HT-29 (cell line): ENCODE measurements at regions not wholly inside any gene's neighbourhood (a gene's known extent, or its start where the extent isn't known, plus 50 kb on each side); places are given as distances from the start of the nearest gene placed in this dataset.
"Not testable (repeated sequence)": the region's sequence is repeated elsewhere in the genome, so short reads cannot be mapped to it uniquely, and the experiment has no call there.

Experiments
- DNase-seq: peaks from one replicate; pipeline ENCODE4 v3.0.0-alpha.2; 2015; ENCODE audit warnings: low spot score

GRCh38 chr21:23017989-23018388 lies 2019.8 kb downstream of the NCAM2 start:
- DNase-seq = no peak

GRCh38 chr21:23020969-23021368 lies 2022.8 kb downstream of the NCAM2 start:
- no peak for DNase-seq

- no peak for DNase-seq
Measured at GRCh38 chr21:23021481-23021880, 2023.3 kb downstream of the NCAM2 start.

GRCh38 chr21:23026878-23027277 lies 2028.7 kb downstream of the NCAM2 start:
- DNase-seq = no peak

GRCh38 chr21:23039846-23040245 lies 2041.6 kb downstream of the NCAM2 start:
- no peak for DNase-seq

GRCh38 chr21:23045955-23046354 lies 2047.7 kb downstream of the NCAM2 start:
- DNase-seq = no peak

GRCh38 chr21:23067672-23068071 lies 2069.5 kb downstream of the NCAM2 start:
- no peak for DNase-seq

GRCh38 chr21:23083242-23083641 lies 2085.0 kb downstream of the NCAM2 start:
- DNase-seq = no peak

- DNase-seq = no peak
Measured at GRCh38 chr21:23093259-23093658, 2095.1 kb downstream of the NCAM2 start.

GRCh38 chr21:23099185-23099584 lies 2101.0 kb downstream of the NCAM2 start:
- no peak for DNase-seq

- no peak for DNase-seq
Measured at GRCh38 chr21:23101111-23101510, 2102.9 kb downstream of the NCAM2 start.

GRCh38 chr21:23108533-23108932 lies 2110.3 kb downstream of the NCAM2 start:
- no peak for DNase-seq

GRCh38 chr21:23111070-23111600 lies 2112.9 kb downstream of the NCAM2 start:
- DNase-seq = no peak

- DNase-seq = no peak
Measured at GRCh38 chr21:23119491-23119890, 2121.3 kb downstream of the NCAM2 start.

- no peak for DNase-seq
Measured at GRCh38 chr21:23127973-23128372, 2129.8 kb downstream of the NCAM2 start.

- no peak for DNase-seq
Measured at GRCh38 chr21:23130308-23130707, 2132.1 kb downstream of the NCAM2 start.

- DNase-seq = peak; percentile 36
Measured at GRCh38 chr21:23131177-23131576, 2133.0 kb downstream of the NCAM2 start.

- no peak for DNase-seq
Measured at GRCh38 chr21:23138797-23139196, 2140.6 kb downstream of the NCAM2 start.

GRCh38 chr21:23152130-23152529 lies 2153.9 kb downstream of the NCAM2 start:
- no peak for DNase-seq

GRCh38 chr21:23153842-23154241 lies 2155.6 kb downstream of the NCAM2 start:
- not testable (repeated sequence) for DNase-seq

GRCh38 chr21:23155281-23155680 lies 2157.1 kb downstream of the NCAM2 start:
- no peak for DNase-seq

- DNase-seq = no peak
Measured at GRCh38 chr21:23160914-23161313, 2162.7 kb downstream of the NCAM2 start.

GRCh38 chr21:23162198-23162946 lies 2164.2 kb downstream of the NCAM2 start:
- no peak for DNase-seq
